ENCODE measurements at regions not wholly inside any gene's neighbourhood (a gene's known extent, or its start where the extent isn't known, plus 50 kb on each side); places are given as distances from the start of the nearest gene placed in this dataset.

GRCh38 chr1:232574077-232574476 is 55.9 kb downstream of the SIPA1L2 start:
- 63% methylated on average over 3 of the region's 3 CpGs for WGBS (ENCODE audit: low lambda C conversion rate)
- Histone ChIP-seq H3K79me2 (ENCODE audit: insufficient read depth) (no peaks in the 10 kb centered on the region), H3K4me2 (no peak overlapping the region), H3K9me2 (no peaks in the 10 kb centered on the region), H3K4me3 (ENCODE audit: low read depth in 2 of 2, low read length in 1 of 2) (no peak overlapping the region), H4K20me1 (ENCODE audit: insufficient read depth) (no peaks in the 10 kb centered on the region), H3K36me3 (replicated peaks in 1 of 2; ENCODE audit: control insufficient read depth in 1 of 2, insufficient read depth in 2 of 2, low read length in 1 of 2) (no peaks in the 10 kb centered on the region), H3F3A (replicated peaks; ENCODE audit: insufficient read depth) (no peaks in the 10 kb centered on the region), H3K9me3 (no peaks in the 10 kb centered on the region), H3K4me1 (ENCODE audit: control insufficient read depth in 1 of 2, insufficient read depth in 2 of 2, low read depth in 1 of 2, low read length in 1 of 2) (peaks cover 0 to 5% of the 10 kb centered on the region in 2 experiments; a peak in 3 of 4 replicates), H2AFZ (ENCODE audit: low read depth) (no peak overlapping the region), H3K27me3 (ENCODE audit: insufficient read depth) (no peaks in the 10 kb centered on the region), H3K27ac (ENCODE audit: low read depth in 2 of 2, low read length in 1 of 2) (no peak overlapping the region), H3K9ac (no peak overlapping the region)
- ChIA-PET POLR2A (interaction anchor here (0.6 kb wide), 1 partner anchor 924 kb away, joined by 3 read pairs; no protein-coding TSS in a partner anchor), CTCF (no interaction called here)
- TF ChIP-seq JUND (IDR thresholded peaks at IDR 0.05) (no peak), RFX5 (IDR thresholded peaks at IDR 0.05; ENCODE audit: low read length) (no peak), RXRA (IDR thresholded peaks at IDR 0.05; ENCODE audit: borderline replicate concordance, low read depth) (no peak), FOXM1 (IDR thresholded peaks at IDR 0.05; ENCODE audit: low read depth) (no peak)
- no peak for DNase-seq

- H2AFZ ChIP-seq (ENCODE audit: low read depth): no peak overlapping the region
Observed at GRCh38 chr1:232571523-232571922, 58.4 kb downstream of the SIPA1L2 start.

More at GRCh38 chr1:232571523-232571922, 58.4 kb downstream of the SIPA1L2 start:
- H3K27me3 ChIP-seq (ENCODE audit: insufficient read depth): no peaks in the 10 kb centered on the region
- H3K4me3 ChIP-seq (ENCODE audit: low read depth in 2 of 2, low read length in 1 of 2): no peak overlapping the region
- H3K4me1 ChIP-seq (ENCODE audit: control insufficient read depth in 1 of 2, insufficient read depth in 2 of 2, low read depth in 1 of 2, low read length in 1 of 2): peaks cover 0 to 5% of the 10 kb centered on the region in 2 experiments; a peak in 2 of 4 replicates
- no peak overlapping the region for H3K27ac ChIP-seq (ENCODE audit: low read depth in 2 of 2, low read length in 1 of 2)
- no peak for DNase-seq
- TF ChIP-seq NFIC (IDR thresholded peaks at IDR 0.05; ENCODE audit: borderline replicate concordance): no peak
- TF ChIP-seq TAF1 (IDR thresholded peaks at IDR 0.05; ENCODE audit: borderline replicate concordance, low read depth, low read length): no peak
- no peak for TF ChIP-seq YY1 (IDR thresholded peaks at IDR 0.05; ENCODE audit: low read depth)
- no peak for TF ChIP-seq RCOR1 (IDR thresholded peaks at IDR 0.05; ENCODE audit: low read length)
- no peak for TF ChIP-seq TEAD4 (IDR thresholded peaks at IDR 0.05; ENCODE audit: borderline replicate concordance, insufficient read depth)
- no peak for TF ChIP-seq MXI1 (IDR thresholded peaks at IDR 0.05; ENCODE audit: low read depth, low read length)
- no peak for TF ChIP-seq EP300 (IDR thresholded peaks at IDR 0.05; ENCODE audit: borderline replicate concordance in 1 of 2, low read depth in 1 of 2, low read length in 1 of 2)
- TF ChIP-seq RFX5 (IDR thresholded peaks at IDR 0.05; ENCODE audit: low read length): no peak
- TF ChIP-seq REST (IDR thresholded peaks at IDR 0.05; ENCODE audit: low read depth, low read length): no peak
- no peak for TF ChIP-seq POLR2AphosphoS5 (IDR thresholded peaks at IDR 0.05; ENCODE audit: low read depth, low read length)
- no peak for TF ChIP-seq SIN3A (IDR thresholded peaks at IDR 0.05; ENCODE audit: borderline replicate concordance, low read depth, low read length)
- TF ChIP-seq GABPA (IDR thresholded peaks at IDR 0.05; ENCODE audit: low read depth): no peak
- TF ChIP-seq FOSL2 (IDR thresholded peaks at IDR 0.05; ENCODE audit: borderline replicate concordance, low read depth): no peak
- no peak for TF ChIP-seq RXRA (IDR thresholded peaks at IDR 0.05; ENCODE audit: borderline replicate concordance, low read depth)
- TF ChIP-seq SMC3 (IDR thresholded peaks at IDR 0.05; ENCODE audit: low read depth, low read length): no peak
- H3K9ac ChIP-seq: no peak overlapping the region
- no peaks in the 10 kb centered on the region for H3K79me2 ChIP-seq (ENCODE audit: insufficient read depth)
- 68% methylated on average over 4 of the region's 5 CpGs for WGBS (ENCODE audit: low lambda C conversion rate)
- H3K4me2 ChIP-seq: no peak overlapping the region
- H3K9me2 ChIP-seq: no peaks in the 10 kb centered on the region
- H3F3A ChIP-seq (replicated peaks; ENCODE audit: insufficient read depth): no peaks in the 10 kb centered on the region
- no peaks in the 10 kb centered on the region for H3K36me3 ChIP-seq (replicated peaks in 1 of 2; ENCODE audit: control insufficient read depth in 1 of 2, insufficient read depth in 2 of 2, low read length in 1 of 2)
- ChIA-PET CTCF (no interaction called here), POLR2A (no interaction called here)
- H3K9me3 ChIP-seq: no peaks in the 10 kb centered on the region
- no peaks in the 10 kb centered on the region for H4K20me1 ChIP-seq (ENCODE audit: insufficient read depth)

Measured in SK-N-SH (cell line).